ENCODE measurements at regions not wholly inside any gene's neighbourhood (a gene's known extent, or its start where the extent isn't known, plus 50 kb on each side); places are given as distances from the start of the nearest gene placed in this dataset.

GRCh38 chr9:107929443-107929842 lies 439.9 kb upstream of the KLF4 start:
- DNase-seq = peak; percentile 53 to 70
- WGBS, 3 donors = 46 to 63% (median 54%) methylated on average over 3 of the region's 3 CpGs
- Histone ChIP-seq H3K4me1 (no peaks in the 10 kb centered on the region), H3K27me3 (ENCODE audit: insufficient read depth in 3 of 3, low read length in 2 of 3) (no peaks in the 10 kb centered on the region), H3K27ac (no peak overlapping the region), H3K9me3 (no peaks in the 10 kb centered on the region), H3K4me3 (no peak overlapping the region), H3K36me3 (ENCODE audit: insufficient read depth in 1 of 2, low read depth in 1 of 2) (no peaks in the 10 kb centered on the region)
- ATAC-seq = peak in 2 of 4 donors; percentile 30 to 51
- intact Hi-C loops (cut with DNase I) = no loop called here
- TF ChIP-seq CTCF (IDR thresholded peaks at IDR 0.05) = no peak

- no peaks in the 10 kb centered on the region for H3K27me3 ChIP-seq (ENCODE audit: insufficient read depth in 3 of 3, low read length in 2 of 3)
- ATAC-seq (peak in 2 of 4 donors; percentile 32 to 46), DNase-seq (peak in 1 of 2 donors; percentile 54)
- WGBS, 3 donors = 76 to 83% (median 76%) methylated on average over 6 of the region's 6 CpGs
- H3K36me3 ChIP-seq (ENCODE audit: insufficient read depth in 1 of 2, low read depth in 1 of 2) = no peaks in the 10 kb centered on the region
- no peak overlapping the region for H3K27ac ChIP-seq
- no peaks in the 10 kb centered on the region for H3K4me1 ChIP-seq
- H3K9me3 ChIP-seq = no peaks in the 10 kb centered on the region
- no peak overlapping the region for H3K4me3 ChIP-seq
- intact Hi-C loops (cut with DNase I) = no loop called here
- TF ChIP-seq CTCF (IDR thresholded peaks at IDR 0.05) = no peak
These were observed 439.3 kb upstream of the KLF4 start for GRCh38 chr9:107928701-107929371.

- TF ChIP-seq CTCF (IDR thresholded peaks at IDR 0.05) = no peak
- no peaks in the 10 kb centered on the region for H3K36me3 ChIP-seq (ENCODE audit: insufficient read depth in 1 of 2, low read depth in 1 of 2)
- no peak for ATAC-seq
- no peaks in the 10 kb centered on the region for H3K4me1 ChIP-seq
- WGBS, 3 donors = 60 to 77% (median 73%) methylated on average over 4 of the region's 4 CpGs
- H3K27ac ChIP-seq = no peak overlapping the region
- H3K27me3 ChIP-seq (ENCODE audit: insufficient read depth in 3 of 3, low read length in 2 of 3) = no peaks in the 10 kb centered on the region
- no peak for DNase-seq
- no peak overlapping the region for H3K4me3 ChIP-seq
- intact Hi-C loops (cut with DNase I) = no loop called here
- no peaks in the 10 kb centered on the region for H3K9me3 ChIP-seq
These were observed 437.7 kb upstream of the KLF4 start for GRCh38 chr9:107927276-107927675.

GRCh38 chr9:107925749-107926297 lies 436.3 kb upstream of the KLF4 start:
- WGBS, 3 donors = 64 to 85% (median 78%) methylated on average over 5 of the region's 5 CpGs
- no peaks in the 10 kb centered on the region for H3K27me3 ChIP-seq (ENCODE audit: insufficient read depth in 3 of 3, low read length in 2 of 3)
- intact Hi-C loops (cut with DNase I) = no loop called here
- H3K27ac ChIP-seq = no peak overlapping the region
- no peaks in the 10 kb centered on the region for H3K36me3 ChIP-seq (ENCODE audit: insufficient read depth in 1 of 2, low read depth in 1 of 2)
- no peak for DNase-seq
- H3K4me3 ChIP-seq = no peak overlapping the region
- TF ChIP-seq CTCF (IDR thresholded peaks at IDR 0.05) = no peak
- H3K4me1 ChIP-seq = no peaks in the 10 kb centered on the region
- no peaks in the 10 kb centered on the region for H3K9me3 ChIP-seq
- ATAC-seq = no peak

GRCh38 chr9:107922260-107922659 lies 432.7 kb upstream of the KLF4 start:
- no peaks in the 10 kb centered on the region for H3K9me3 ChIP-seq
- H3K27ac ChIP-seq = no peak overlapping the region
- H3K36me3 ChIP-seq (ENCODE audit: insufficient read depth in 1 of 2, low read depth in 1 of 2) = no peaks in the 10 kb centered on the region
- intact Hi-C loops (cut with DNase I) = no loop called here
- no peaks in the 10 kb centered on the region for H3K27me3 ChIP-seq (ENCODE audit: insufficient read depth in 3 of 3, low read length in 2 of 3)
- ATAC-seq (no peak), DNase-seq (no peak)
- TF ChIP-seq CTCF (IDR thresholded peaks at IDR 0.05) = no peak
- no peaks in the 10 kb centered on the region for H3K4me1 ChIP-seq
- WGBS, 3 donors = 42 to 69% (median 48%) methylated on average over 1 of the region's 1 CpG
- H3K4me3 ChIP-seq = no peak overlapping the region
